ENCODE measurements at regions not wholly inside any gene's neighbourhood (a gene's known extent, or its start where the extent isn't known, plus 50 kb on each side); places are given as distances from the start of the nearest gene placed in this dataset.

DNA sequence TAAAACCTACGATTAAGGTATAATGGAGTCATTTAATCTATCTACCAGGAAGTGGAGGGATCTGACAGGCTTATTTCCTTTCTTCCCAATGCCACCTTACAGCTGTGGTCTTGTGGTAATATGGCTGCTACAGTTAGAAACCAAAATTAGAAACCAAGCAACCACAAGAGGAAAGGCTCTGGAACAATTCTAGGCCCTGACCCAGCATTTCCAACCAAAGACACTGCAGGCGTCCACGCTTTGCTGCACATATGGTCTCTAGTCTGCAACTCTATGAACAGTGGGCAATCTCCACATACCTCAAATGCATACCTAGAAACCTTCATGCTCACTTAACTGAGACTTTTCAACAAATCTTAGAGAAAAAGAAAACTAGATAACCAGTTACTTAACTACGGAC, 339.1 kb downstream of the NFIB start (continued):
- TF ChIP-seq, protein P1, sequence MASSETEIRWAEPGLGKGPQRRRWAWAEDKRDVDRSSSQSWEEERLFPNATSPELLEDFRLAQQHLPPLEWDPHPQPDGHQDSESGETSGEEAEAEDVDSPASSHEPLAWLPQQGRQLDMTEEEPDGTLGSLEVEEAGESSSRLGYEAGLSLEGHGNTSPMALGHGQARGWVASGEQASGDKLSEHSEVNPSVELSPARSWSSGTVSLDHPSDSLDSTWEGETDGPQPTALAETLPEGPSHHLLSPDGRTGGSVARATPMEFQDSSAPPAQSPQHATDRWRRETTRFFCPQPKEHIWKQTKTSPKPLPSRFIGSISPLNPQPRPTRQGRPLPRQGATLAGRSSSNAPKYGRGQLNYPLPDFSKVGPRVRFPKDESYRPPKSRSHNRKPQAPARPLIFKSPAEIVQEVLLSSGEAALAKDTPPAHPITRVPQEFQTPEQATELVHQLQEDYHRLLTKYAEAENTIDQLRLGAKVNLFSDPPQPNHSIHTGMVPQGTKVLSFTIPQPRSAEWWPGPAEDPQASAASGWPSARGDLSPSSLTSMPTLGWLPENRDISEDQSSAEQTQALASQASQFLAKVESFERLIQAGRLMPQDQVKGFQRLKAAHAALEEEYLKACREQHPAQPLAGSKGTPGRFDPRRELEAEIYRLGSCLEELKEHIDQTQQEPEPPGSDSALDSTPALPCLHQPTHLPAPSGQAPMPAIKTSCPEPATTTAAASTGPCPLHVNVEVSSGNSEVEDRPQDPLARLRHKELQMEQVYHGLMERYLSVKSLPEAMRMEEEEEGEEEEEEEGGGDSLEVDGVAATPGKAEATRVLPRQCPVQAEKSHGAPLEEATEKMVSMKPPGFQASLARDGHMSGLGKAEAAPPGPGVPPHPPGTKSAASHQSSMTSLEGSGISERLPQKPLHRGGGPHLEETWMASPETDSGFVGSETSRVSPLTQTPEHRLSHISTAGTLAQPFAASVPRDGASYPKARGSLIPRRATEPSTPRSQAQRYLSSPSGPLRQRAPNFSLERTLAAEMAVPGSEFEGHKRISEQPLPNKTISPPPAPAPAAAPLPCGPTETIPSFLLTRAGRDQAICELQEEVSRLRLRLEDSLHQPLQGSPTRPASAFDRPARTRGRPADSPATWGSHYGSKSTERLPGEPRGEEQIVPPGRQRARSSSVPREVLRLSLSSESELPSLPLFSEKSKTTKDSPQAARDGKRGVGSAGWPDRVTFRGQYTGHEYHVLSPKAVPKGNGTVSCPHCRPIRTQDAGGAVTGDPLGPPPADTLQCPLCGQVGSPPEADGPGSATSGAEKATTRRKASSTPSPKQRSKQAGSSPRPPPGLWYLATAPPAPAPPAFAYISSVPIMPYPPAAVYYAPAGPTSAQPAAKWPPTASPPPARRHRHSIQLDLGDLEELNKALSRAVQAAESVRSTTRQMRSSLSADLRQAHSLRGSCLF (CRISPR knock-in tag; IDR thresholded peaks at IDR 0.05; ENCODE audit: borderline replicate concordance) = no peak
- TF ChIP-seq, protein P2, sequence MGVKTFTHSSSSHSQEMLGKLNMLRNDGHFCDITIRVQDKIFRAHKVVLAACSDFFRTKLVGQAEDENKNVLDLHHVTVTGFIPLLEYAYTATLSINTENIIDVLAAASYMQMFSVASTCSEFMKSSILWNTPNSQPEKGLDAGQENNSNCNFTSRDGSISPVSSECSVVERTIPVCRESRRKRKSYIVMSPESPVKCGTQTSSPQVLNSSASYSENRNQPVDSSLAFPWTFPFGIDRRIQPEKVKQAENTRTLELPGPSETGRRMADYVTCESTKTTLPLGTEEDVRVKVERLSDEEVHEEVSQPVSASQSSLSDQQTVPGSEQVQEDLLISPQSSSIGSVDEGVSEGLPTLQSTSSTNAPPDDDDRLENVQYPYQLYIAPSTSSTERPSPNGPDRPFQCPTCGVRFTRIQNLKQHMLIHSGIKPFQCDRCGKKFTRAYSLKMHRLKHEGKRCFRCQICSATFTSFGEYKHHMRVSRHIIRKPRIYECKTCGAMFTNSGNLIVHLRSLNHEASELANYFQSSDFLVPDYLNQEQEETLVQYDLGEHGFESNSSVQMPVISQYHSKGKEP (CRISPR knock-in tag; IDR thresholded peaks at IDR 0.05) = no peak
- no peak for TF ChIP-seq RELA (CRISPR knock-in tag; IDR thresholded peaks at IDR 0.05)
- TF ChIP-seq CAMTA2 (CRISPR knock-in tag; IDR thresholded peaks at IDR 0.05; ENCODE audit: borderline replicate concordance) = no peak
- TF ChIP-seq ZNF205 (CRISPR knock-in tag; IDR thresholded peaks at IDR 0.05) = no peak
- TF ChIP-seq ZNF570 (CRISPR knock-in tag; IDR thresholded peaks at IDR 0.05; ENCODE audit: borderline replicate concordance) = no peak
